ENCODE measurements at regions not wholly inside any gene's neighbourhood (a gene's known extent, or its start where the extent isn't known, plus 50 kb on each side); places are given as distances from the start of the nearest gene placed in this dataset.

GRCh38 chrX:33385546-33385945 lies 174.2 kb upstream of the DMD start:
- WGBS (ENCODE audit: missing lambda C conversion rate), result 2% methylated on average over 2 of the region's 2 CpGs
- Histone ChIP-seq H3K4me2 (no peak overlapping the region), H3K4me3 (no peak overlapping the region), H3K4me1 (no peaks in the 10 kb centered on the region), H3K27ac (no peak overlapping the region), H3K9me3 (no peaks in the 10 kb centered on the region)
- no peak for DNase-seq (ENCODE audit: low read depth in 1 of 2, low spot score in 1 of 2)
- CTCF ChIA-PET, result no interaction called here
- no peak for ATAC-seq
- no peak for TF ChIP-seq BCL3 (IDR thresholded peaks at IDR 0.05)
- TF ChIP-seq POLR2A (IDR thresholded peaks at IDR 0.05; ENCODE audit: low read length), result no peak
- TF ChIP-seq ZNF302 (CRISPR knock-in tag; IDR thresholded peaks at IDR 0.05), result no peak
- TF ChIP-seq ZC3H11A (IDR thresholded peaks at IDR 0.05), result no peak
- FAIRE-seq, result no peak
- POLR2A ChIA-PET, result no interaction called here

GRCh38 chrX:33379839-33380238 lies 168.5 kb upstream of the DMD start:
- no peaks in the 10 kb centered on the region for H3K4me1 ChIP-seq
- 4% methylated on average over 4 of the region's 4 CpGs for WGBS (ENCODE audit: missing lambda C conversion rate)
- ChIA-PET CTCF (no interaction called here), POLR2A (no interaction called here)
- no peak for ATAC-seq
- H3K9me3 ChIP-seq, result no peaks in the 10 kb centered on the region
- FAIRE-seq, result no peak
- no peak overlapping the region for H3K4me3 ChIP-seq
- H3K4me2 ChIP-seq, result no peak overlapping the region
- no peak overlapping the region for H3K27ac ChIP-seq
- TF ChIP-seq HES2 (IDR thresholded peaks at IDR 0.05) (no peak), EHMT2 (IDR thresholded peaks at IDR 0.05; ENCODE audit: low read depth) (no peak), GATA3 (IDR thresholded peaks at IDR 0.05; ENCODE audit: borderline replicate concordance) (no peak), HDAC2 (IDR thresholded peaks at IDR 0.05) (no peak), FOSB (CRISPR knock-in tag; IDR thresholded peaks at IDR 0.05) (no peak), SREBF2 (IDR thresholded peaks at IDR 0.05) (no peak), REST (IDR thresholded peaks at IDR 0.05) (no peak), CHD4 (IDR thresholded peaks at IDR 0.05; ENCODE audit: borderline replicate concordance) (no peak)
- no peak for DNase-seq (ENCODE audit: low read depth in 1 of 2, low spot score in 1 of 2)

GRCh38 chrX:33357606-33358005 lies 146.3 kb upstream of the DMD start:
- POLR2A ChIA-PET, result no interaction called here
- ATAC-seq (no peak), FAIRE-seq (no peak), DNase-seq (ENCODE audit: low read depth in 1 of 2, low spot score in 1 of 2) (no peak)
- no peak overlapping the region for H3K4me3 ChIP-seq
- H3K4me1 ChIP-seq, result no peaks in the 10 kb centered on the region
- CTCF ChIA-PET, result no interaction called here
- TF ChIP-seq RAD21 (conservative IDR thresholded peaks at IDR 0.05 in 1 of 2, IDR thresholded peaks at IDR 0.05 in 1 of 2), result no peak
- no peak for TF ChIP-seq SMC3 (IDR thresholded peaks at IDR 0.05)
- H3K27ac ChIP-seq, result no peak overlapping the region
- WGBS (ENCODE audit: missing lambda C conversion rate), result 0% methylated on average over 3 of the region's 3 CpGs
- no peak overlapping the region for H3K4me2 ChIP-seq
- no peaks in the 10 kb centered on the region for H3K9me3 ChIP-seq

GRCh38 chrX:33339219-33339618 lies 127.9 kb upstream of the DMD start:
- Histone ChIP-seq H3K4me3 (no peak overlapping the region), H3K9me3 (no peaks in the 10 kb centered on the region), H3K4me2 (no peak overlapping the region), H3K27ac (no peak overlapping the region), H3K4me1 (no peaks in the 10 kb centered on the region)
- ChIA-PET CTCF (interaction anchor here (1.2 kb wide), 1 partner anchor 789 kb away, joined by 3 read pairs; no protein-coding TSS in a partner anchor), POLR2A (no interaction called here)
- TF ChIP-seq ZNF302 (CRISPR knock-in tag; IDR thresholded peaks at IDR 0.05), result no peak
- no peak for TF ChIP-seq NPAS2 (CRISPR knock-in tag; IDR thresholded peaks at IDR 0.05; ENCODE audit: borderline replicate concordance)
- no peak for TF ChIP-seq BHLHE40 (IDR thresholded peaks at IDR 0.05; ENCODE audit: low read depth, low read length)
- TF ChIP-seq ZC3H11A (IDR thresholded peaks at IDR 0.05), result no peak
- TF ChIP-seq MYC (IDR thresholded peaks at IDR 0.05; ENCODE audit: borderline replicate concordance, low read length), result no peak
- no peak for TF ChIP-seq KDM1A (IDR thresholded peaks at IDR 0.05; ENCODE audit: low read depth)
- no peak for TF ChIP-seq GATA3 (IDR thresholded peaks at IDR 0.05; ENCODE audit: borderline replicate concordance)
- no peak for TF ChIP-seq EHMT2 (IDR thresholded peaks at IDR 0.05; ENCODE audit: low read depth)
- TF ChIP-seq SREBF2 (IDR thresholded peaks at IDR 0.05), result no peak
- no peak for TF ChIP-seq TFCP2L1 (CRISPR knock-in tag; IDR thresholded peaks at IDR 0.05)
- TF ChIP-seq RAD21 (conservative IDR thresholded peaks at IDR 0.05 in 1 of 2, IDR thresholded peaks at IDR 0.05 in 1 of 2), result no peak
- TF ChIP-seq CHD2 (IDR thresholded peaks at IDR 0.05; ENCODE audit: low read length, partially characterized antibody), result no peak
- TF ChIP-seq JUN (IDR thresholded peaks at IDR 0.05), result no peak
- TF ChIP-seq FOSL2 (IDR thresholded peaks at IDR 0.05), result no peak
- no peak for TF ChIP-seq FOSL2 (CRISPR knock-in tag; IDR thresholded peaks at IDR 0.05)
- no peak for TF ChIP-seq CBX8 (IDR thresholded peaks at IDR 0.05)
- TF ChIP-seq HOXB5 (CRISPR knock-in tag; IDR thresholded peaks at IDR 0.05), result no peak
- no peak for TF ChIP-seq MAFK (IDR thresholded peaks at IDR 0.05; ENCODE audit: partially characterized antibody)
- no peak for TF ChIP-seq RCOR1 (IDR thresholded peaks at IDR 0.05; ENCODE audit: low read depth, low read length)
- TF ChIP-seq PBX3 (IDR thresholded peaks at IDR 0.05), result no peak
- no peak for TF ChIP-seq EHF (CRISPR knock-in tag; IDR thresholded peaks at IDR 0.05)
- FAIRE-seq, result no peak
- no peak for ATAC-seq
- no peak for DNase-seq (ENCODE audit: low read depth in 1 of 2, low spot score in 1 of 2)
- 0% methylated on average over 8 of the region's 9 CpGs for WGBS (ENCODE audit: missing lambda C conversion rate)

Data from A549 (cell line).